Tibial nerve (tissue), 4 donors: ENCODE measurements at regions not wholly inside any gene's neighbourhood (a gene's known extent, or its start where the extent isn't known, plus 50 kb on each side); places are given as distances from the start of the nearest gene placed in this dataset. TPM values are rescaled to one million over a fixed set of nuclear protein-coding genes. Genes with fewer than 3 reads are reported as not detected.
"Not testable (repeated sequence)": the region's sequence is repeated elsewhere in the genome, so short reads cannot be mapped to it uniquely, and the experiment has no call there.

Experiments used
- DNase-seq, 2 donors: peaks; one replicate each; pipeline ENCODE4 v3.0.0-alpha.2; 2019; ENCODE audit warnings: low spot score in 2 of 2
- H3K27ac ChIP-seq, 4 donors: fragments of 200-600 bp; sonication (generic) in 3 of 4; one replicate each; pipeline ENCODE4 v1.5.1; 2017 to 2019; ENCODE audit warnings: mild to moderate bottlenecking in 1 of 4
- H3K27me3 ChIP-seq, 2 donors: fragments of 200-600 bp; sonication (generic) in 1 of 2; one replicate each; pipeline versions ENCODE4 v1.5.1 to v1.6.0; 2017 to 2019
- H3K36me3 ChIP-seq, 3 donors: fragments of 200-600 bp; sonication (generic); one replicate each; pipeline ENCODE4 v1.5.1; 2018 to 2019
- H3K4me1 ChIP-seq, 4 donors: fragments of 200-600 bp; sonication (generic) in 3 of 4; one replicate each; pipeline ENCODE4 v1.5.1; 2017 to 2019
- H3K4me3 ChIP-seq, 4 donors: fragments of 200-600 bp; sonication (generic) in 3 of 4; one replicate each; pipeline ENCODE4 v1.5.1; 2017 to 2019; ENCODE audit warnings: mild to moderate bottlenecking in 1 of 4, moderate library complexity in 1 of 4
- H3K9me3 ChIP-seq, 4 donors: fragments of 200-600 bp; sonication (generic) in 3 of 4; one replicate each; pipeline ENCODE4 v1.5.1; 2017 to 2019
- EP300 ChIP-seq, 2 donors: sonication (generic); formaldehyde crosslinking; IDR thresholded peaks; one replicate each; pipeline ENCODE4 v1.6.1; 2017; ENCODE audit warnings: antibody characterized with exemption in 2 of 2, mild to moderate bottlenecking in 1 of 2
- POLR2A ChIP-seq, 2 donors: fragments of 450-650 bp; IDR thresholded peaks; one replicate each; pipeline ENCODE4 v1.6.1; 2017; ENCODE audit warnings: antibody characterized with exemption in 2 of 2, mild to moderate bottlenecking in 2 of 2, moderate library complexity in 2 of 2
- WGBS, 2 donors: methylation state at CpG; one replicate each; pipeline ENCODE4 v1.1.5; 2018; 5-methylcytosine and 5-hydroxymethylcytosine counted together
- small RNA-seq: library from RNA; depleted of rRNA; stranded (forward); fragments of <200 nt; gene quantifications from one replicate; pipeline ENCODE3, GENCODE V24; 2016
- TF ChIP-seq, protein P1 (sequence below), 5 experiments: fragments of 200-600 bp in 3 of 5; fragments of 450-650 bp in 2 of 5; sonication (generic) in 3 of 5; IDR thresholded peaks; one replicate each; pipeline ENCODE4 v1.5.1; 2016 to 2019; ENCODE audit warnings: antibody characterized with exemption in 5 of 5, mild to moderate bottlenecking in 3 of 5, moderate library complexity in 2 of 5

DNA sequence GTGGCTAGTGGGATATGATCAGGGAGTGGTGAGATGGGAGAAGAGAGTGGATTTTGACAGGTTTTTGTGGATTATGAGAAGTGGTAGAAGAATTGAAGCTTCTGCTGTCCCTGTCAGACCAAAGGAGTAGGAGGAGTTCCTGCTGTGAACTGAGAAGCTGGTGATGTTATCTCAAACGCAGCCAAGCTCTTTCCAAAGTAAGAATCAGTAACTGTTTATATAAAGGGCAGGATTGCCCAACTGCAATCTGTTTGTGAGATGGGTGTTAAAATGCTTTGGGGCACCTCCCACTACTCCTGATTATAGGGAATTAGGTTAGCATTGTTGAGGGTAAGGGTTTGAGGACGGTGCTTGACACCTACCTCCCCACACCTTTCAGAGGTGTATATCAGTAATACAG lies 60.5 kb upstream of the USP25 start:
- Histone ChIP-seq H3K9me3 (no peaks in the 10 kb centered on the region), H3K4me1 (no peaks in the 10 kb centered on the region), H3K27me3 (no peaks in the 10 kb centered on the region), H3K4me3 (no peak overlapping the region), H3K36me3 (no peaks in the 10 kb centered on the region), H3K27ac (no peak overlapping the region)
- no peak for DNase-seq
- TF ChIP-seq EP300 (IDR thresholded peaks at IDR 0.05): no peak
- TF ChIP-seq POLR2A (IDR thresholded peaks at IDR 0.05): no peak
- TF ChIP-seq, protein P1, sequence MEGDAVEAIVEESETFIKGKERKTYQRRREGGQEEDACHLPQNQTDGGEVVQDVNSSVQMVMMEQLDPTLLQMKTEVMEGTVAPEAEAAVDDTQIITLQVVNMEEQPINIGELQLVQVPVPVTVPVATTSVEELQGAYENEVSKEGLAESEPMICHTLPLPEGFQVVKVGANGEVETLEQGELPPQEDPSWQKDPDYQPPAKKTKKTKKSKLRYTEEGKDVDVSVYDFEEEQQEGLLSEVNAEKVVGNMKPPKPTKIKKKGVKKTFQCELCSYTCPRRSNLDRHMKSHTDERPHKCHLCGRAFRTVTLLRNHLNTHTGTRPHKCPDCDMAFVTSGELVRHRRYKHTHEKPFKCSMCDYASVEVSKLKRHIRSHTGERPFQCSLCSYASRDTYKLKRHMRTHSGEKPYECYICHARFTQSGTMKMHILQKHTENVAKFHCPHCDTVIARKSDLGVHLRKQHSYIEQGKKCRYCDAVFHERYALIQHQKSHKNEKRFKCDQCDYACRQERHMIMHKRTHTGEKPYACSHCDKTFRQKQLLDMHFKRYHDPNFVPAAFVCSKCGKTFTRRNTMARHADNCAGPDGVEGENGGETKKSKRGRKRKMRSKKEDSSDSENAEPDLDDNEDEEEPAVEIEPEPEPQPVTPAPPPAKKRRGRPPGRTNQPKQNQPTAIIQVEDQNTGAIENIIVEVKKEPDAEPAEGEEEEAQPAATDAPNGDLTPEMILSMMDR (IDR thresholded peaks at IDR 0.05): no peak
- WGBS, 2 donors: 52 to 60% methylated on average over 2 of the region's 2 CpGs

DNA sequence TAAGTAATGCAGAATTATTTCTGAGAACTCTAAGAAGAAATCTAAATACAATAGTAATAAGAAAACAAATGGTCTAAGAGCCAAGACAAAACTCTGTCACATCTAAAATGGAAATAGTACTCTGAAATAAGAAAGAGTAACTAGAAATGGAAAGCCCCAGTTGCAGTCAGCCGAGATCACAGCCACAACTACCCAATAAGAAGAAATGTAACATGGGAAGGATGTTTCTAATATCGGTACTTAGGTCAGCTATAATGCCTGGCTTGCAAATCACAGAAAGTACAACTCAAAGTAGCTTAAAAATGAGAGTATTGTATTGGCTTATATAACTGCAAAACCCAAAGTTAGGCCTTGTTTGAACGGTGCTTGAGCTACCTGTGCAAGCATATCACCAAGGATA lies 58.6 kb upstream of the USP25 start:
- Histone ChIP-seq H3K4me1 (no peaks in the 10 kb centered on the region), H3K9me3 (no peaks in the 10 kb centered on the region), H3K4me3 (no peak overlapping the region)

DNA sequence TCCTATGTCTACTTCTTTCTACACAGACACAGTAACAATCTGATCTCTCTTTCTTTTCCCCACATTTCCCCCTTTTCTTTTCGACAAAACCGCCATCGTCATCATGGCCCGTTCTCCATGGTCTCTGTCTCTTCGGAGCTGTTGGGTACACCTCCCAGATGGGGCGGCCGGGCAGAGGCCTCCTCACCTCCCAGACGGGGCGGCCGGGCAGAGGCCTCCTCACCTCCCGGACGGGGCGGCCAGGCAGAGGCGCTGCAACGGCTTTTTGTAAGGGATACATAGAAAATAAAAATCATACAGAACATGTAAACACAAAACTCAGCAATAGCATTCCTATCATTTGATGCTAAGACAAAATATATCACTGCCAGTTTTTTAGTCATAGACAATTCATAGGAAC lies 57.2 kb upstream of the USP25 start:
- not testable (repeated sequence) for H3K36me3 ChIP-seq, DNase-seq, H3K4me1 ChIP-seq, H3K9me3 ChIP-seq, H3K27ac ChIP-seq, H3K4me3 ChIP-seq, H3K27me3 ChIP-seq
- WGBS, 2 donors: 95% methylated on average over 15 of the region's 15 CpGs

More for the DNA sequence above, 58.6 kb upstream of the USP25 start:
- no peak for DNase-seq
- H3K27ac ChIP-seq: no peak overlapping the region
- no peaks in the 10 kb centered on the region for H3K36me3 ChIP-seq
- no peaks in the 10 kb centered on the region for H3K27me3 ChIP-seq
- TF ChIP-seq, protein P1 (IDR thresholded peaks at IDR 0.05): no peak
- TF ChIP-seq POLR2A (IDR thresholded peaks at IDR 0.05): no peak
- no peak for TF ChIP-seq EP300 (IDR thresholded peaks at IDR 0.05)
- WGBS, 2 donors: 78 to 89% methylated on average over 3 of the region's 3 CpGs

DNA sequence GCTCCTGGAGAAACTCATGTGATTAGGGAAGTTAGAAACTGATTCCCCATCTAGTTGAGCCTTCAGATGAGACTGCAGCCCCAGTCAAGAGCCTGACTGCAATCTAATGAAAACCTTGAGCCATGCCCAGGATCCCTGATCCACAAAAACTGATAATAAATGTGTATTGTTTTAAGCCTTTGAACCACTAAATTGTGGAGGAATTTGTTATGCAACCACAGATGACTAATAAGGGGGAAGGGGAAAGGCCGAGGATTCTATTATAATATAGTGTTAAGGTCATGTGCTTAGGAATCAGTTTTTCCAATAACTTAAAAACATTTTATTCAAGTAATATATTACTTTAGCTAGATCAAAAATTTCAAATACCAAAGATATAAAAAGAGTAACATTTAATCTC lies 52.8 kb upstream of the USP25 start:
- TF ChIP-seq EP300 (IDR thresholded peaks at IDR 0.05) (no peak), POLR2A (IDR thresholded peaks at IDR 0.05) (no peak)
- TF ChIP-seq, protein P1 (IDR thresholded peaks at IDR 0.05): no peak
- WGBS, 2 donors: 80 to 81% methylated on average over 1 of the region's 1 CpG
- H3K36me3 ChIP-seq: no peaks in the 10 kb centered on the region

DNA sequence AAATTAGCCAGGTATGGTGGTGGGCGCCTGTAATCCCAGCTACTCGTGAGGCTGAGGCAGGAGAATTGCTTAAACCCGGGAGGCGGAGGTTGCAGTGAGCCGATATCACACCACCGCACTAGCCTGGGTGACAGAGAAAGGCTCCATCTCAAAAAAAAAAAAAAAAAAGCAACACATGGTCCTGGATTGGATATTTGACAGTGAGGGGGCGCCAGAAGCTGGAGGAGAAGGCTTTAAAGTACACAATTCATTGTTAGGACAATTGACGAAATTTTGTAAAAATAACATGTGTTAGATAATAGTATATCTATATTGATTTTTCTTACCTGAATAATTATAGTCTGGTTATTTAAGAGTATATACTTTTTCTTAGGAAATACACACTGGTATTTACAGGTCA lies 50.2 kb upstream of the USP25 start:
- Histone ChIP-seq H3K9me3 (no peaks in the 10 kb centered on the region), H3K4me3 (no peak overlapping the region), H3K4me1 (peaks cover 0 to 4% (median 0%) of the 10 kb centered on the region in 4 donors), H3K27ac (no peak overlapping the region), H3K27me3 (no peaks in the 10 kb centered on the region), H3K36me3 (no peaks in the 10 kb centered on the region)
- WGBS, 2 donors: 90 to 93% methylated on average over 8 of the region's 8 CpGs
- no peak for DNase-seq
- TF ChIP-seq EP300 (IDR thresholded peaks at IDR 0.05): no peak
- TF ChIP-seq POLR2A (IDR thresholded peaks at IDR 0.05): no peak
- TF ChIP-seq, protein P1 (IDR thresholded peaks at IDR 0.05): no peak

More for the DNA sequence above, 52.8 kb upstream of the USP25 start:
- Histone ChIP-seq H3K9me3 (no peaks in the 10 kb centered on the region), H3K4me3 (no peak overlapping the region), H3K27ac (no peak overlapping the region), H3K4me1 (no peaks in the 10 kb centered on the region), H3K27me3 (no peaks in the 10 kb centered on the region)
- no peak for DNase-seq

Small RNAs in the stretch of these regions (small RNA-seq; reads per million reads assigned to genes)
- gene AF246928.1 (not detected), gene CYCSP42 (not detected), gene RNU6-1326P (not detected)
